ENCODE measurements at regions not wholly inside any gene's neighbourhood (a gene's known extent, or its start where the extent isn't known, plus 50 kb on each side); places are given as distances from the start of the nearest gene placed in this dataset. TPM values are rescaled to one million over a fixed set of nuclear protein-coding genes. Genes with fewer than 3 reads are reported as not detected.

Small RNA genes lying in the stretch of these regions (small RNA-seq; reads per million reads assigned to genes)
- not detected for gene RF00019 (ENCODE audit: insufficient read length, low read depth)
- not detected for gene RF00561 (ENCODE audit: insufficient read length, low read depth)
